Hindlimb muscle (tissue), 1 donor: ENCODE measurements at regions not wholly inside any gene's neighbourhood (a gene's known extent, or its start where the extent isn't known, plus 50 kb on each side); places are given as distances from the start of the nearest gene placed in this dataset.
A peak's percentile ranks its signal among the peaks of the same experiment; 100 is the strongest.
"Not testable (repeated sequence)": the region's sequence is repeated elsewhere in the genome, so short reads cannot be mapped to it uniquely, and the experiment has no call there.

ENCODE experiments used
- DNase-seq: peaks from one replicate; pipeline ENCODE4 v3.0.0-alpha.2; 2013

- no peak for DNase-seq
Observed at GRCh38 chr2:195146761-195147541, 510.1 kb upstream of the SLC39A10 start.

DNA sequence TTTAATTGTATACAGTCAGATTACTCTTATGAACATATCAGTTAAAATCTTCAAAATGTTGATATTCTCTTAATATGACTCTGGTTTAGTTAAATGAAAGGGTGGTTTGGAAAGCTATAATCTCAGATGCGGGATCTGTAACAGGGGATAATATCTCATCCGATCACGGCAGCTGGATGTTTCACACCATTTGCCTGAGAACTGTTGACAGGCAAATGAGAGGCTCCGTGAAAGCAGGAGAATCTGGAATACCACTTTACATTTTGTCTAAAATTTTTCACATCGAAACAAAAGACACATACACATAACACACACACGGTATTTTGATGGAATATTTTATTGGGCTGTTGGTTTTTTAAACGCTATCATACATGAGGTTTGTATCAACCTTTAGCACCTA is 518.6 kb upstream of the SLC39A10 start:
- no peak for DNase-seq

DNA sequence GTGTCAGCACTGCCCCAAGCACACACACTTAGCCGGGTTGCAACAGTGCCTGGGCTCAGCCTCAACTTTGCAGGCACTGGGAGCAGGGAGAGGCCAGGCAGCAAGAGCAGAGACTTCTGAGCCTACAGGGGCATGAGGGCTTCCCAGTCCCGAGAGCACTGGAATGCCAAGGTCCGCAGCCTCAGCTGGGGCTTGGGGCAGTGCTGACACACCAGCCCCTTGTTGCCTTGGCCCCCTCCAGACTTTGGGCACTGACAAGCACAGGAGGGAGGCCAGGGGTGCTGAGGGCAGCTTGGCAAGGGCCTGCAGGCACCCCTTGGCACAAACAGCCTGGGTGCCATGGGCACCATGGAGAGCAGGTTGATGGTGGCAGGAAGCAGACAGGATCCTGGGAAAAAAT is 531.1 kb upstream of the SLC39A10 start:
- not testable (repeated sequence) for DNase-seq

DNA sequence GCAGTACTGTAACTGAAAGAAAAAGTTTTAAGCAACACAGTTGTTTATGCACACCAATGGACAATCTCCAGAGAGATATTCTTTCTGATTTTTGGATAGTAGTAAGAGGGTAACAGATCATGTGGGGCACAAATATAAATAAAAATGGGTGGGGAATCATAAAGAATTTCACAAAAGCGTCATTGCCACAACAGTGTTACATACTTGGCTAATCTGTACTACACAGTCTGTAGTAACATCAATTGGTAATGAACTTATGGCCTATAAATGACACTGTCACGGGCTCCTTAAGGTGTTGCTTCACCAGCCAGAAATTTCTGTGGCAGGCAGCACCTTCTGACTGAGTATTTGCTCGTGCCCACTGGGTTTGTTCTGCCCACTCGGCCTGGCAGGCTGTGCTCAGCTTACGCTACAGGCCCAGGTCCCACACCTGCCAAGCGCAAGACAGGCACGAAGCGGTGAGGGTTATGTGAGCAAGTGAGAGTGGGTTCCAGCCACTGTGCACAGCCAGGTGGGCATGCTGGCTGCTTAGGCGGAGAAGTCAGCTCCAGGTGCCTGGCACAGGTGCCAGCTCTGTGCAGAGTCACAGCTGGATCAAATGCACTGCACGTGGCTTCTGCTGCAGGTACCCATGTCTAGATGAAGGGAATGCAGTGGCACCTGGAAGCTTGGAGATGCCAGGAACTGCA is 532.5 kb upstream of the SLC39A10 start:
- no peak for DNase-seq

DNA sequence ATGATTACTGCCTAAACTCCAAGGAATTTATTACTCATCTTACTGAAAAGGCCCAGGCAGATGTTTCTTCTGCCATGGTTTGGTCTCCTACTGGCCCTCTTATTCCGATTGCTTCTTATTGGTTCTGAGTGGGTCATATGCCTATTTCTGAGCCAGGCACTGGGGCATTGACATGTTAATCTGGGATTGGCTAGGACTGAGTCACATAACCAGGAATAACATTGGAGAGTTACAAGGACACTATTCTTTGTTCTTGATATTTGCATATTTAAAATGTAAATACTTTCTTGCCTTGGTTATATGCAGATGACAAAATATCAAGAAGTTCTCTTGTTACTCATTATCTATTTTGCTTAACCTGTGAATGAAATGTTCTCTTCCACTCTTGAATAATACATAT is 534.4 kb upstream of the SLC39A10 start:
- no peak for DNase-seq

- no peak for DNase-seq
Observed at GRCh38 chr2:195121341-195121740, 535.7 kb upstream of the SLC39A10 start.

GRCh38 chr2:195119231-195119630 is 537.8 kb upstream of the SLC39A10 start:
- no peak for DNase-seq

- DNase-seq: no peak
Observed at GRCh38 chr2:195118276-195118675, 538.8 kb upstream of the SLC39A10 start.

- DNase-seq: peak; percentile 16
Observed at GRCh38 chr2:195117011-195117410, 540.0 kb upstream of the SLC39A10 start.

DNA sequence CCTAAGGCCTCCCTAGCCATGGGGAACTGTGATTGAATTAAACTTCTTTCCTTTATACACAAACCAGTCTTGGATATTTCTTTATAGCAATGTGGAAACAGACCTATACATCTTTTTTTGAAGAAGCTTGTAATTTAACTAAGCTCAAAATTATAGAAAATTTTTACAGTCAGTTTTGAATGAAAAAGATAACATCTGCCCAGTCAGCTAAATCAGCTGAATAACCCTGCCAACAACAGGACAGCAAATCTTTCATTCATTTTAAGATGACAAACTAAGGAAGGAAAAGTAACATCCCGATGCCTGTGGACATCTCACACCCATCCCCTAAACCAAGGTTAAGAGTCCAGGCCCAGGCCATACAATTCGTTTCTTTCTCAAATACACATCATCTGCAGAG is 541.3 kb upstream of the SLC39A10 start:
- no peak for DNase-seq

DNA sequence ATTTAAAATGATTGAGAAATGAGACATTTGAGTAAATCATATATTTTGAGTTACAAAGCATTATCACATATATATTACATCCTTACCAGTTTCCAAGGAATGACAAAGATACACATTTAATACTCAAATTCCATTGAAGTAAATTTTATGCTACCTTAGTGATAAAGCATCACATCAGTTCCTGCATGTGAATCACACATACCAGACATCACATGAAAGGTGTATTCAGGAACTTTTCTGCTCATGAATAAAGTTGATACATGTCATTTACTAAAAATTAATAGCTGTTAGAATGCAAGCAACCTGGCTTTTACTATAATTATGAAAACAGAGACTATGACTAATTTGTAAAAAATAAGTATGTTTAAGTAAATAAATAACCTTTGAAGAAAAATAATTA is 548.8 kb upstream of the SLC39A10 start:
- DNase-seq: no peak

- DNase-seq: no peak
Observed at GRCh38 chr2:195106681-195107380, 550.2 kb upstream of the SLC39A10 start.

- no peak for DNase-seq
Observed at GRCh38 chr2:195105581-195105980, 551.4 kb upstream of the SLC39A10 start.

- no peak for DNase-seq
Observed at GRCh38 chr2:195094330-195094729, 562.7 kb upstream of the SLC39A10 start.

- DNase-seq: no peak
Observed at GRCh38 chr2:195092341-195092740, 564.7 kb upstream of the SLC39A10 start.

GRCh38 chr2:195072806-195073205 is 584.2 kb upstream of the SLC39A10 start:
- DNase-seq: not testable (repeated sequence)

DNA sequence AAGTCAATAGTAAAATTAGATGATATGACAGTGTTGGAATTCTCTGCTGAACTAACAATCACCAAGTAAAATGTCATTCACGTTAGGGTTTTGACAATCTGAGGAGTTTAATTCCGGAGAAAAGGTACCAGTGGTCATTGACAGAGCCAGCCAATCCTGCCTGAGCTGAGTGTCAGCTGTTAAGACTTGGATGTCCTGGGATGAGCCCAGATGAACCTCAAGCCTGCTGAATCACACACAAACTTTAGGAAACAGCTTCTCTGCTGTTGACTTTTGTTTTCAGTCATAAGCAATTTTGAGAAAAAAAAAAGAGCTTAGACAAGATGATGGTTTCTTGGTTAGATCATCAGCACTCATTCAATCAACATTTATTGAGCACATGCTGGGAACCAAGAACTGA is 600.0 kb upstream of the SLC39A10 start:
- DNase-seq: no peak

DNA sequence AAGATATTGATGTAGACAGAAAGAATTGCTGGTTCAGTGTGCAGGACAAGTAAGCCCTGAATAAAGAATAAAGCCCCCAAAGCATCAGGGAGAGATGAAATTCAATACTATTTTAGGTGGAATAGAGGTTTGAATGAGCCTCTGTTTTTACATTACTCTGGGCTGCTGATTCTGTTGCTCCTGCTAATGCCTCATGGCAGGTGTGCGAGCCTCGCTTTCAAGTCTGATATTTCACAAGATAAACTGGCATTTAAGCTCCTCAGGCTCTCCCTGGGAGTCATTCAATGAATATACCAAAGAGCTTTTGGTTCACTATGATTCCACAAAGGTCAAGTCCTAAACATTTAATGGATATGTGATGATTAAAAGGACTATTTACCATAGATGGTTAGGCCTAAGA is 601.0 kb upstream of the SLC39A10 start:
- no peak for DNase-seq

- no peak for DNase-seq
Observed at GRCh38 chr2:195051401-195051800, 605.6 kb upstream of the SLC39A10 start.

- DNase-seq: no peak
Observed at GRCh38 chr2:195049372-195050031, 607.5 kb upstream of the SLC39A10 start.

DNA sequence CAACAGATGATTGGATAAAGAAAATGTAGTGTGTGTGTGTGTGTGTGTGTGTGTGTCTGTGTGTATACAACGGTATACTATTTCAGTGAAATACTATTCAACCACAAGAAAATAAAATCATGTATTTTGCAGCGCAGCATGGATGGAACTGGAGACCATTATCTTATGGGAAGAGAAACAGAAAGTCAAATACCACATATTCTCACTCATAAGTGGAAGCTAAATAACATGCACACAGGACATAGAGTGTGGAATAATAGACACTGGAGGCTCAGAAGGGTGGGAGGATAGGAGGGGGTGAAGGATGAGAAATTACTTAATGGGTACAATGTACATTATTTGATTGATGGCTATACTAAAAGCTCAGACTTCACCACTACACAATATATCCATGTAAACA is 609.1 kb upstream of the SLC39A10 start:
- no peak for DNase-seq

DNA sequence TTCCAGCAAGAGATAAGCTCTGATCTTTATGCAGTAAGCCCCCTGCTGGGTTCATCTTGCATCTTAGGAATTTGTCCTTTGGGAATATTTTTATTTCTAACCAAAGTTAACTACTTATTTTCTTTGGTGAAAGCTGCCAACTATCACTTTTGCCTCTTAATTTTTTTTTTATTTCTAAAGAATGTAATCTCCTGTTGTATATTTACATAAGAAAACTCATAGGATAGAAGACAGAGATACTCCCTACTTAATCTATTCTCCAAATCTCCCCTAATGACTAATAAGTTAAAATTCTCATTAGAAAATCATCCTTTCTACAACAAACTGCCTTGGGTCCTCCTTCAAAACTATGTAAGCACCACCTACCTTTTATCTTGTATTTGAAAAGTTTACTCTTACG is 612.2 kb upstream of the SLC39A10 start:
- DNase-seq: no peak

- no peak for DNase-seq
Observed at GRCh38 chr2:195038153-195038552, 618.9 kb upstream of the SLC39A10 start.
